Neural progenitor cell (in vitro differentiated cells): ENCODE measurements at regions not wholly inside any gene's neighbourhood (a gene's known extent, or its start where the extent isn't known, plus 50 kb on each side); places are given as distances from the start of the nearest gene placed in this dataset.

Experiments
- EZH2phosphoT487 ChIP-seq: fragments of 200-600 bp; sonication (generic); IDR thresholded peaks from 2 replicates; pipeline ENCODE4 v1.6.1; 2017; ENCODE audit warnings: antibody characterized with exemption
- TF ChIP-seq, protein P1 (sequence below): fragments of 200-600 bp; sonication (generic); IDR thresholded peaks from 2 replicates; pipeline ENCODE4 v1.5.1; 2017; ENCODE audit warnings: antibody characterized with exemption, mild to moderate bottlenecking

DNA sequence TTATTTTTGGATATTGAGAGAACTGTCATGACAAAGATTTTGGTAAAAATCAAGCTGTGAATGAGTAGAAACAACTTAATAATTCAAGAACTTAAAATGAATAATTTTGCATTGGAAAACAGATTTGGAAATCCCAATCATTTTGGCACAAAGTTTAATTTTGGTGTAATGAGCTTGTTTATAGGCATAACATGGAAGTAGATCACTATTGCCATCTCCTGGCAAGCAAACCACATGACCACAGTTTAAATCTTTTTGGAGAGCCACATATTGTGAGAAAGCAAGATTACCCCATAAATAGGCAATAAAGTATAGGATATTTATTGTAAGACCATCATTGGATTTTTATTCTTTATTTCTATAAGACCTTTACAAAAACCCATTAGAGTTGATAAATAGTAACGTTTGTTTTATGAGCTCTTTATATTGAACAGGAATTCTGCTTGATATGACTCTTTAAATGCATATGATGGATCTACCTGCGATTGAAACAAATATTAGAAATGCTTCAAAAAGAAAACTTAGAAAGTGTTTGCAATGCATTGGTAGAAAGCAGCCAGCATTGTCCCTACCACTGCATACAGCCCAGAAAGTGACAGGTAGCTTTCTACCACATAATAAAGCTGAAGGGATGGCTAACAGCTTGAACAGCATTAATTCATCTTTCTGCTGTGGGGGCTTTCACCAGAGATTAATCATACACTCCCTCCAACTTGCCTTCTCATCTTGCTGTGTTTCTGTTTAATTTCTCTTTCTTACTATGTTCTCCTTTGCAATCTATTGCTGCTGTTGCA is 766.8 kb downstream of the TBL1XR1 start:
- no peak for TF ChIP-seq EZH2phosphoT487
- TF ChIP-seq, protein P1, sequence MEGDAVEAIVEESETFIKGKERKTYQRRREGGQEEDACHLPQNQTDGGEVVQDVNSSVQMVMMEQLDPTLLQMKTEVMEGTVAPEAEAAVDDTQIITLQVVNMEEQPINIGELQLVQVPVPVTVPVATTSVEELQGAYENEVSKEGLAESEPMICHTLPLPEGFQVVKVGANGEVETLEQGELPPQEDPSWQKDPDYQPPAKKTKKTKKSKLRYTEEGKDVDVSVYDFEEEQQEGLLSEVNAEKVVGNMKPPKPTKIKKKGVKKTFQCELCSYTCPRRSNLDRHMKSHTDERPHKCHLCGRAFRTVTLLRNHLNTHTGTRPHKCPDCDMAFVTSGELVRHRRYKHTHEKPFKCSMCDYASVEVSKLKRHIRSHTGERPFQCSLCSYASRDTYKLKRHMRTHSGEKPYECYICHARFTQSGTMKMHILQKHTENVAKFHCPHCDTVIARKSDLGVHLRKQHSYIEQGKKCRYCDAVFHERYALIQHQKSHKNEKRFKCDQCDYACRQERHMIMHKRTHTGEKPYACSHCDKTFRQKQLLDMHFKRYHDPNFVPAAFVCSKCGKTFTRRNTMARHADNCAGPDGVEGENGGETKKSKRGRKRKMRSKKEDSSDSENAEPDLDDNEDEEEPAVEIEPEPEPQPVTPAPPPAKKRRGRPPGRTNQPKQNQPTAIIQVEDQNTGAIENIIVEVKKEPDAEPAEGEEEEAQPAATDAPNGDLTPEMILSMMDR: peak; percentile 76
